WERI-Rb-1 (cell line): ENCODE measurements at regions not wholly inside any gene's neighbourhood (a gene's known extent, or its start where the extent isn't known, plus 50 kb on each side); places are given as distances from the start of the nearest gene placed in this dataset.

Source experiments
- DNase-seq: peaks from one replicate; pipeline ENCODE4 v3.0.0-alpha.2; 2020
- H3K27ac ChIP-seq: fragments of 250-450 bp; sonication (Bioruptor Pico); 2 replicates; pipeline ENCODE4 v1.5.1; 2020; ENCODE audit warnings: mild to moderate bottlenecking, moderate library complexity
- H3K27me3 ChIP-seq: fragments of 250-450 bp; sonication (Bioruptor Pico); 2 replicates; pipeline ENCODE4 v1.5.1; 2021; ENCODE audit warnings: mild to moderate bottlenecking, low read depth, moderate library complexity; ENCODE audit not compliant: insufficient read depth, severe bottlenecking
- H3K36me3 ChIP-seq: fragments of 250-450 bp; sonication (Bioruptor Pico); 2 replicates; pipeline ENCODE4 v1.5.1; 2020; ENCODE audit warnings: mild to moderate bottlenecking, moderate library complexity
- H3K4me3 ChIP-seq: 2 replicates; pipeline ENCODE4 v1.5.1; 2011; ENCODE audit warnings: low read depth, mild to moderate bottlenecking, control low read depth, low read length
- H3K9me3 ChIP-seq: fragments of 250-450 bp; sonication (Bioruptor Pico); 2 replicates; pipeline ENCODE4 v1.5.1; 2021; ENCODE audit warnings: mild to moderate bottlenecking, moderate library complexity; ENCODE audit not compliant: severe bottlenecking
- CTCF ChIP-seq: IDR thresholded peaks from 2 replicates; pipeline ENCODE4 v1.5.1; 2011; ENCODE audit warnings: low read depth, mild to moderate bottlenecking, control low read depth, inconsistent platforms, low read length

DNA sequence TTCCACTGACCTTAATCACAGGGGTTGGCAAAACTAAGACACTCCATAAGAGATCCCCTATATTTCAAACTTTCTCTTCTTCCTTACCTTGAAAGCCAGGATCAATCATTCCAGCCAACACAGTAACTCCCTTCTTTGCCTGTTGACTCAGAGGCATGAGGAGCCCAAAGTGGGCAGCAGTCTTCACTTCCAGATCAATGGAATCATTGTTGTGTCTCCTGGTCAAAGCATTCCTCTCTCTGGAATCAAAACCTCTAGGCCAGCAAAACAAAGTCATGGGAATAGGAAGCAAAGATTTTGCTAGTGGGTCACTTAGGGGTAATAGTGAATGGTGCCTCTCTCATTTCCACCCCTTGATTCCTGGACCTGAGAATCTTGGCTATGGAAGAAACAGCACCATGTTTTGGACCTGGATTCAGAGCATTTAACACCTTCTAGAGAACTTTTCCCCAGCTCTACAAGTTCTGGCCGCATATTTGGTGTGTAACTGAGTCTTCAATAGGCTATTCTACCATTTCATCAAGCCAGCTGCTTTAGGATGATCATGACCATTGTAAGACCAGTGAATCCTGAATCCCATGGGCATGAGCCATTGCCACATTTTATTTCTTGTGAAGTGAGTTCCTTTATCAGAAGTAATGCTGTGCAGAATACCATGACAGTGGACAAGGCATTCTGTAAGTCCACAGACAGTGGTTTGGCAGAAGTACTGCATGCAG lies 65.7 kb upstream of the SERPINE2 start:
- TF ChIP-seq CTCF = no peak
- Histone ChIP-seq H3K27ac (no peak overlapping the region), H3K9me3 (no peaks in the 10 kb centered on the region), H3K27me3 (no peaks in the 10 kb centered on the region), H3K4me3 (no peak overlapping the region), H3K36me3 (no peaks in the 10 kb centered on the region)
- DNase-seq = no peak

DNA sequence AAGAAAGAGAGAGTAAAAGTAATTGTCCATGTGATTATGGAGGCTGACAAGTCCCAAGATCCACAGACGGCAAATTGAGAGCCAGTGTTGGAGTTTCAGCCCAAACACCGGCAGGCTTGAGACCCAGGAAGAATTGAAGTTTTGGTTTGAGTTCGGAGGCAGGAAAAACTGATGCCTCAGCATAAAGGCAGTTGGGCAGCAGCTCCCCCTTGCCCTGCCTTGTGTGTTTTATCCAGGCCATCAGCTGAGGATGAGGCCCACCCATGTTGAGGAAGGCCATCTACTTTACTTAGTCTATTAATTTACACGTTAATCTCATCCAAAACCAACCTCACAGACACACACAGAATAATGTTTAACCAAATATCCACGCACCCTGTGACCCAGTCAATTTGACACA lies 64.6 kb upstream of the SERPINE2 start:
- DNase-seq = no peak
- H3K27ac ChIP-seq = no peak overlapping the region
- H3K36me3 ChIP-seq = no peaks in the 10 kb centered on the region
- H3K4me3 ChIP-seq = no peak overlapping the region
- no peaks in the 10 kb centered on the region for H3K9me3 ChIP-seq
- no peak for TF ChIP-seq CTCF
- no peaks in the 10 kb centered on the region for H3K27me3 ChIP-seq

GRCh38 chr2:224102991-224103390 lies 63.9 kb upstream of the SERPINE2 start:
- no peak for TF ChIP-seq CTCF
- DNase-seq = no peak
- Histone ChIP-seq H3K9me3 (no peaks in the 10 kb centered on the region), H3K27me3 (no peaks in the 10 kb centered on the region), H3K36me3 (no peaks in the 10 kb centered on the region), H3K27ac (no peak overlapping the region), H3K4me3 (no peak overlapping the region)

- Histone ChIP-seq H3K27me3 (no peaks in the 10 kb centered on the region), H3K4me3 (no peak overlapping the region), H3K27ac (no peak overlapping the region), H3K9me3 (no peaks in the 10 kb centered on the region), H3K36me3 (no peaks in the 10 kb centered on the region)
- no peak for DNase-seq
- TF ChIP-seq CTCF = no peak
Measured at GRCh38 chr2:224101820-224102630, 62.9 kb upstream of the SERPINE2 start.

GRCh38 chr2:224099861-224100643 lies 61.0 kb upstream of the SERPINE2 start:
- no peak overlapping the region for H3K27ac ChIP-seq
- no peak for DNase-seq
- no peak for TF ChIP-seq CTCF
- H3K4me3 ChIP-seq = no peak overlapping the region
- H3K9me3 ChIP-seq = no peaks in the 10 kb centered on the region
- H3K36me3 ChIP-seq = no peaks in the 10 kb centered on the region
- no peaks in the 10 kb centered on the region for H3K27me3 ChIP-seq
